Neural cell (in vitro differentiated cells): ENCODE measurements at regions not wholly inside any gene's neighbourhood (a gene's known extent, or its start where the extent isn't known, plus 50 kb on each side); places are given as distances from the start of the nearest gene placed in this dataset.

Source experiments
- H2AFZ ChIP-seq: fragments of 200-600, 300-800 bp; sonication (generic), shearing (Covaris generic); 2 replicates; pipeline ENCODE4 v1.6.0; 2014; ENCODE audit warnings: low read depth, mild to moderate bottlenecking, antibody characterized with exemption, low read length, moderate library complexity
- H3F3A ChIP-seq: fragments of 200-600 bp; shearing (Covaris generic); 2 replicates; pipeline ENCODE4 v1.6.1; 2016; ENCODE audit warnings: mild to moderate bottlenecking, moderate library complexity, mixed read lengths, antibody characterized with exemption, low read length; ENCODE audit not compliant: insufficient read depth, poor library complexity, severe bottlenecking
- H3K27ac ChIP-seq: fragments of 200-600, 300-800 bp; sonication (generic), shearing (Covaris generic); 2 replicates; pipeline ENCODE4 v1.5.1; 2014; ENCODE audit warnings: mild to moderate bottlenecking, low read length, moderate library complexity
- H3K27me3 ChIP-seq: fragments of 300-800, 200-600 bp; sonication (generic), shearing (Covaris generic); 2 replicates; pipeline ENCODE4 v1.6.0; 2014; ENCODE audit warnings: mild to moderate bottlenecking, low read depth, low read length, moderate library complexity; ENCODE audit not compliant: insufficient read depth
- H3K36me3 ChIP-seq: fragments of 300-800, 200-600 bp; sonication (generic), shearing (Covaris generic); 2 replicates; pipeline ENCODE4 v1.5.1; 2014; ENCODE audit warnings: mild to moderate bottlenecking, antibody characterized with exemption, low read length, moderate library complexity; ENCODE audit not compliant: insufficient read depth
- H3K4me2 ChIP-seq: fragments of 300-800, 200-600 bp; sonication (generic), shearing (Covaris generic); 2 replicates; pipeline ENCODE4 v1.6.0; 2014; ENCODE audit warnings: mild to moderate bottlenecking, low read length
- H3K4me3 ChIP-seq: fragments of 300-800, 200-600 bp; sonication (generic), shearing (Covaris generic); 2 replicates; pipeline ENCODE4 v1.5.1; 2014; ENCODE audit warnings: mild to moderate bottlenecking, low read length, moderate library complexity
- H3K79me2 ChIP-seq: fragments of 200-600 bp; shearing (Covaris generic); replicated peaks from 2 replicates; pipeline ENCODE4 v1.6.0; 2014; ENCODE audit warnings: mild to moderate bottlenecking, low read length, moderate library complexity; ENCODE audit not compliant: insufficient read depth
- H3K9ac ChIP-seq: fragments of 300-800, 200-600 bp; sonication (generic), shearing (Covaris generic); 2 replicates; pipeline ENCODE4 v1.6.1; 2016; ENCODE audit warnings: mild to moderate bottlenecking, low read length, mixed read lengths
- H3K9me2 ChIP-seq: fragments of 200-600 bp; shearing (Covaris generic); 2 replicates; pipeline ENCODE4 v1.6.1; 2016; ENCODE audit warnings: mild to moderate bottlenecking, low read length, mixed read lengths; ENCODE audit not compliant: insufficient read depth
- H3K9me3 ChIP-seq: fragments of 200-600, 300-800 bp; sonication (generic), shearing (Covaris generic); 2 replicates; pipeline ENCODE4 v1.6.1; 2016; ENCODE audit warnings: mild to moderate bottlenecking, mixed run types, low read length, moderate library complexity, mixed read lengths
- H4K20me1 ChIP-seq: fragments of 200-600 bp; shearing (Covaris generic); 2 replicates; pipeline ENCODE4 v1.6.1; 2016; ENCODE audit warnings: mild to moderate bottlenecking, mixed run types; ENCODE audit not compliant: insufficient read depth
- EP300 ChIP-seq: fragments of 450-650 bp; conservative IDR thresholded peaks from 2 replicates; pipeline ENCODE4 v1.6.1; 2014; ENCODE audit warnings: antibody characterized with exemption, mild to moderate bottlenecking, moderate library complexity; ENCODE audit not compliant: poor library complexity, severe bottlenecking
- EZH2 ChIP-seq: fragments of 200-600, 300-800 bp; shearing (Covaris generic), sonication (generic); IDR thresholded peaks from 2 replicates; pipeline ENCODE4 v1.6.1; 2014; ENCODE audit warnings: antibody characterized with exemption, low read length, borderline replicate concordance, mild to moderate bottlenecking; ENCODE audit not compliant: insufficient read depth, poor library complexity, severe bottlenecking
- MXI1 ChIP-seq: fragments of 450-650 bp; conservative IDR thresholded peaks from 2 replicates; pipeline ENCODE4 v1.6.1; 2014; ENCODE audit warnings: antibody characterized with exemption, mild to moderate bottlenecking; ENCODE audit not compliant: poor library complexity, severe bottlenecking
- RAD21 ChIP-seq: fragments of 450-650 bp; conservative IDR thresholded peaks from 2 replicates; pipeline ENCODE4 v1.6.1; 2014; ENCODE audit warnings: antibody characterized with exemption, mild to moderate bottlenecking, moderate library complexity
- SMC3 ChIP-seq: fragments of 450-650 bp; conservative IDR thresholded peaks from 2 replicates; pipeline ENCODE4 v1.6.1; 2014; ENCODE audit warnings: antibody characterized with exemption, mild to moderate bottlenecking, moderate library complexity; ENCODE audit not compliant: poor library complexity
- TAF1 ChIP-seq: IDR thresholded peaks from 2 replicates; pipeline ENCODE4 v1.6.1; 2012; ENCODE audit warnings: low read depth
- TF ChIP-seq, protein P1 (sequence below): IDR thresholded peaks from 2 replicates; pipeline ENCODE4 v1.6.1; 2012; ENCODE audit warnings: borderline replicate concordance
- TF ChIP-seq, protein P2 (sequence below): fragments of 450-650 bp; IDR thresholded peaks from 2 replicates; pipeline ENCODE4 v1.5.1; 2014; ENCODE audit warnings: antibody characterized with exemption, mild to moderate bottlenecking, moderate library complexity; ENCODE audit not compliant: poor library complexity, severe bottlenecking

DNA sequence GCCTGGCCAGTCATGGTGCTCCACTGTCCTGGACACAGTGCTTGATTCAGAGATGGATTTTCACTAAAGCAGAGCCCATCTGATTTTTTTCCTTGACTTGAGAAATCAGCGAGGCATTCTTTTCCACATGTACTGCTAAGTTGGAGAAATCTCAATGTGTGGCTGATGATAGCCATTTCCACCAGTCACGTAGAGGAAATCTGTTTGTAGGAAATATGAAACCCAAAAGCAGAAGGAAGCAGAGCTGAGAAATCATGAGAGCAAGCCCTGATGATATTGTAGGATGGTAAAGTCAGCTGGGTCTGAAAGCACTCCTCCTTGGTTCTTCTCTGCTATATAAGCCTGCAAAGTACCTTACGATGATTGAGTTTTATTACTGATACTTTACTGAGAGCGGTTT lies 1233.4 kb downstream of the ROBO2 start:
- Histone ChIP-seq H3K9me2 (no peaks in the 10 kb centered on the region), H3K9me3 (no peaks in the 10 kb centered on the region), H4K20me1 (no peaks in the 10 kb centered on the region), H3K9ac (no peak overlapping the region), H3F3A (no peaks in the 10 kb centered on the region), H3K27me3 (no peaks in the 10 kb centered on the region), H3K27ac (no peak overlapping the region), H3K4me2 (no peak overlapping the region), H3K79me2 (no peaks in the 10 kb centered on the region), H3K4me3 (no peak overlapping the region), H3K36me3 (no peaks in the 10 kb centered on the region), H2AFZ (no peak overlapping the region)
- no peak for TF ChIP-seq TAF1
- TF ChIP-seq, protein P1, sequence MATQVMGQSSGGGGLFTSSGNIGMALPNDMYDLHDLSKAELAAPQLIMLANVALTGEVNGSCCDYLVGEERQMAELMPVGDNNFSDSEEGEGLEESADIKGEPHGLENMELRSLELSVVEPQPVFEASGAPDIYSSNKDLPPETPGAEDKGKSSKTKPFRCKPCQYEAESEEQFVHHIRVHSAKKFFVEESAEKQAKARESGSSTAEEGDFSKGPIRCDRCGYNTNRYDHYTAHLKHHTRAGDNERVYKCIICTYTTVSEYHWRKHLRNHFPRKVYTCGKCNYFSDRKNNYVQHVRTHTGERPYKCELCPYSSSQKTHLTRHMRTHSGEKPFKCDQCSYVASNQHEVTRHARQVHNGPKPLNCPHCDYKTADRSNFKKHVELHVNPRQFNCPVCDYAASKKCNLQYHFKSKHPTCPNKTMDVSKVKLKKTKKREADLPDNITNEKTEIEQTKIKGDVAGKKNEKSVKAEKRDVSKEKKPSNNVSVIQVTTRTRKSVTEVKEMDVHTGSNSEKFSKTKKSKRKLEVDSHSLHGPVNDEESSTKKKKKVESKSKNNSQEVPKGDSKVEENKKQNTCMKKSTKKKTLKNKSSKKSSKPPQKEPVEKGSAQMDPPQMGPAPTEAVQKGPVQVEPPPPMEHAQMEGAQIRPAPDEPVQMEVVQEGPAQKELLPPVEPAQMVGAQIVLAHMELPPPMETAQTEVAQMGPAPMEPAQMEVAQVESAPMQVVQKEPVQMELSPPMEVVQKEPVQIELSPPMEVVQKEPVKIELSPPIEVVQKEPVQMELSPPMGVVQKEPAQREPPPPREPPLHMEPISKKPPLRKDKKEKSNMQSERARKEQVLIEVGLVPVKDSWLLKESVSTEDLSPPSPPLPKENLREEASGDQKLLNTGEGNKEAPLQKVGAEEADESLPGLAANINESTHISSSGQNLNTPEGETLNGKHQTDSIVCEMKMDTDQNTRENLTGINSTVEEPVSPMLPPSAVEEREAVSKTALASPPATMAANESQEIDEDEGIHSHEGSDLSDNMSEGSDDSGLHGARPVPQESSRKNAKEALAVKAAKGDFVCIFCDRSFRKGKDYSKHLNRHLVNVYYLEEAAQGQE: no peak

DNA sequence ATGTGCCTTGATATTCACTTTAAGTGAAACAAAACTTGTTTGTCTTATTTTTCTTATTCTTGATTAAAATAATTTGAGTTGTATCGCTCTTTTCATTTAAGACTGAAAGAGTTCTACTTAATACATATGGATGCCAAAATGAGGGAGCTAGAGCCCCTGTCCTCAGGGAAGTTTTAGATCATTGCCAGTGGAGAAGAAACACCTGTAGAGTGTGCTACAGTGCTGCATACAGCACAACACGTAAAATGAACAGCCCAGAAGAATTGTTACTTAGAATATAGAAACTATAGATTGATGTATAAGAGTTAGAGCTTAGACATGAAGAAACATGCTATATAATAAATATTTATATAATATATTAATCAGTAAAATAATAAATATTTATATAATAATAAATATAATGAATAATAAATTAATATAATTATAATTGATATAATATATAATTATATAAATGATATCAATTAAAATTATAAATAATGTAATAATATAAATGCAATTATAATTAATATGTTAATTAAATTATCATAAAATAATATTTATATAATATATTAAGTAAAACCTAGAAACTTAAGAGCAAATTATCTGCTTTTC lies 1234.7 kb downstream of the ROBO2 start:
- no peaks in the 10 kb centered on the region for H3K36me3 ChIP-seq
- no peaks in the 10 kb centered on the region for H3K9me3 ChIP-seq
- H3K27me3 ChIP-seq: no peaks in the 10 kb centered on the region
- H3K4me2 ChIP-seq: no peak overlapping the region
- no peaks in the 10 kb centered on the region for H3K9me2 ChIP-seq
- TF ChIP-seq, protein P2, sequence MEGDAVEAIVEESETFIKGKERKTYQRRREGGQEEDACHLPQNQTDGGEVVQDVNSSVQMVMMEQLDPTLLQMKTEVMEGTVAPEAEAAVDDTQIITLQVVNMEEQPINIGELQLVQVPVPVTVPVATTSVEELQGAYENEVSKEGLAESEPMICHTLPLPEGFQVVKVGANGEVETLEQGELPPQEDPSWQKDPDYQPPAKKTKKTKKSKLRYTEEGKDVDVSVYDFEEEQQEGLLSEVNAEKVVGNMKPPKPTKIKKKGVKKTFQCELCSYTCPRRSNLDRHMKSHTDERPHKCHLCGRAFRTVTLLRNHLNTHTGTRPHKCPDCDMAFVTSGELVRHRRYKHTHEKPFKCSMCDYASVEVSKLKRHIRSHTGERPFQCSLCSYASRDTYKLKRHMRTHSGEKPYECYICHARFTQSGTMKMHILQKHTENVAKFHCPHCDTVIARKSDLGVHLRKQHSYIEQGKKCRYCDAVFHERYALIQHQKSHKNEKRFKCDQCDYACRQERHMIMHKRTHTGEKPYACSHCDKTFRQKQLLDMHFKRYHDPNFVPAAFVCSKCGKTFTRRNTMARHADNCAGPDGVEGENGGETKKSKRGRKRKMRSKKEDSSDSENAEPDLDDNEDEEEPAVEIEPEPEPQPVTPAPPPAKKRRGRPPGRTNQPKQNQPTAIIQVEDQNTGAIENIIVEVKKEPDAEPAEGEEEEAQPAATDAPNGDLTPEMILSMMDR: no peak
- TF ChIP-seq, protein P1: no peak
- TF ChIP-seq EP300 (no peak), MXI1 (no peak), RAD21 (no peak), SMC3 (no peak), EZH2 (no peak)
- no peaks in the 10 kb centered on the region for H4K20me1 ChIP-seq
- no peak overlapping the region for H3K9ac ChIP-seq
- H3F3A ChIP-seq: no peaks in the 10 kb centered on the region
- H2AFZ ChIP-seq: no peak overlapping the region
- H3K4me3 ChIP-seq: no peak overlapping the region
- H3K79me2 ChIP-seq: no peaks in the 10 kb centered on the region
- no peak overlapping the region for H3K27ac ChIP-seq
